GM18909 (cell line): ENCODE measurements at regions not wholly inside any gene's neighbourhood (a gene's known extent, or its start where the extent isn't known, plus 50 kb on each side); places are given as distances from the start of the nearest gene placed in this dataset.

Source experiments
- ATAC-seq: cut with Tn5 transposase; IDR thresholded peaks from one replicate; pipeline ENCODE4 v1.9.1; 2021; ENCODE audit warnings: mild to moderate bottlenecking; ENCODE audit not compliant: unreplicated experiment, poor library complexity

DNA sequence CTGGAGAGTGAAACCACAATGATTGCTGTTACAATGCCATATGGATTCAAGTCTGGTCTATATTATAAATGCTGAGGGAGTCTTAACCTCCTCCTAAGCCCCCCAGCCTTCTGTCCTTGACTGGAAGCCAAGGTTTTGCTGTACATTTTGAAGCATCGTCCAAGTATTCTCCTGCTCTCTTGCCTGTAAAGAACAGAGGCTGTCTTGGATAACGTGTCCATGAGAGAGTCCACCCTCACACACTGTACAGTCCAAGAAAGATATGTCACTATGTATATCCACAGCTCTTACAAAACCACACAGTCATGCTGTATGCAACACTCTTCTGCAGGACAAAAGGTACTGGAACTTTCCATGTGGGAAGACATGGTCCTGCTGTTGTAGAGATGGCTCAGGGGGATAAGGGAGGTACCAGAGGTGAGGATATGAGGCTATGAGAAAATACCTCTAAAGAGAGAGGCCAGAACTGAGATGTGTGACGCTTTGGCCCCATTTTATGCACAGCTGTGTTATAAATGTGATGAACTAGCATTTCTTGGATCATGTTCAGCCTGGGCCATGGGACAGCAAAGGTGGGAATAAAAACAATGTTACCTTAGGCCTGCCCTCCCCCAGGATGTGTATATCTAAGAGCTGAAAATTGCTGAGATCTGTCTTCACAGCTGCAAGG is 678.6 kb downstream of the IQCM start:
- no peak for ATAC-seq

DNA sequence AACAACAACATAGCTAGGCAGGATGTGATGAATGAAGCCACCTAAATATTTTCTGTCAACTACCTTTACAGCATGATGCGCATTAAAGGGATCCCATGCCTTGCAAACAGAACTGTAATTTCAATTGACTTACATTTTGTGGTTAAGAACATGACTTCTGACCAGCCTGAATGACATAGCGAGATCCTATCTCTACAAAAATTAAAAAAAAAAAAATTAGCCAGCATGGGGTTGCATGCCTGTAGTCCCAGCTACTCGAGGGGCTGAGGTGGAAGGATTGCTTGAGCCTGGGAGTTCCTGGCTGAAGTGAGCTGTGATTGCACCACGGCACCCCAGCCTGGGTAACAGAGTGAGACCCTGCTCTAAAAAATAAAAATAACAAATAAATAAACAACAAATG is 680.6 kb downstream of the IQCM start:
- ATAC-seq = no peak

DNA sequence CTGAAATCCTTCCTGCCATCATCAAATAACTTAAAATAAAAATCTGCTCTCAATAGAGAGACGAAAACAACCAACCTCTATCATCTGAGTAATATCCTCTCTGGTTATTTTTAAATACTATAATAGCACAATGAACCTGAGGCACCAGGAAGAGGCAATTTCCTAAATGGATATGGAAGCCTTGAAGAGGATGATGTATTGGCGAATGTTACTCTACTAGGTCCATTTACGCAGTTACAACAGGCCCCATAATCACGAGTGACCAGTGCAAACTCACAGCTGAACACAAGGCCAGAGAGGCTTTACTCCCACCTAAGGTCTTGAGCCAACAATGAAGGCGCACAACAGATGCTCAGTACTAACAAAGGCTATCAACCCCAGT is 678.8 kb upstream of the NR3C2 start:
- ATAC-seq = no peak

DNA sequence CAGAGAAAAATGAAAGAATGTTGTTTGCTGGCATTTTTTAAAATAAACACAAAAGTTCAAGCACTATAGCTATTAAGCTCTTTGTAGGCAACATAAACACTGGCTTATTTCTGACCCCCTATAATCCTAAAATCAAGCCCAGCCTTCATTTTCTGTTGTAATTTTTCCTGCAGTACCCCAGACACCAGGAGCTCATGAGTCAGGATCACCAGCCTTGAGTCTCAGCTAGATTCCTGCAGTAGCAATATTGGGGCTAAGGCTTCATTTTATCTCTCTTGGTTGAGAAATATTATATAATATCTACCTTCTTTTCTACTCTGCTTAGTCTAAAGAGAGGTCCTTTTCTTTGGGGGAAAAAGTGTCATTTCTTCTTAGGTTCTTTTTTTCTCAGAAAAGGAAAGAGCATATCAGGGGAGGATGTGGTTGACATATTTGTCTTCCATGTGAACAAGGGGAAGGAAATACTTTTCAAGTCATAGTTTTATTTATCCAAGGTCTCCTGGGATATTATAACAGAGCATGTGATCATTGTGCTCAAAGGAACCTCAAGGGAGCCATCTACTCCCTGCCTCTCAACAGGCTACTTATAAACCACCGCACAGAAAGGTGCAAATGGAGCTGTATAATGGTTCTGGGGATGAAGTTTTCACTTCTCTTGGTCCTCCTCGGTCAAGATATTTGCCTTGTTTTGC is 678.3 kb upstream of the NR3C2 start:
- ATAC-seq = no peak

DNA sequence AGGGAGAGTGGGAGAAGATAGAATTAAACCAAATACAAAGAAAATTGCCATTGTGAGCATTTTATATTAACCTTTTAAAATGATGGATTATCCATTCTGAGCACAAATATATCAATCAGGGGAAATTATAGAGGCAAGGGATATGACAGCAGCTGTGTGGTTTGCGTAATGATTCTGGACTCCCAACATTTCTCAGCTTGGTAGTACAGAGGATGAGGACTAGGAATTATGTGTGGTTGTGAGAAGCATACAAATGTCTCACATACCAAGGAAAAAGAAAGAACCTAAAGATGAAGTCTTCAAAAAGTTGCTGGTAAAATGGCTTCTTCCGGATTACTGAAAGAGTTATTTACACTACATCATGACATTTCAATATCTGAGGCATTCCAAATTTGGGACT is 674.6 kb upstream of the NR3C2 start:
- ATAC-seq = no peak

DNA sequence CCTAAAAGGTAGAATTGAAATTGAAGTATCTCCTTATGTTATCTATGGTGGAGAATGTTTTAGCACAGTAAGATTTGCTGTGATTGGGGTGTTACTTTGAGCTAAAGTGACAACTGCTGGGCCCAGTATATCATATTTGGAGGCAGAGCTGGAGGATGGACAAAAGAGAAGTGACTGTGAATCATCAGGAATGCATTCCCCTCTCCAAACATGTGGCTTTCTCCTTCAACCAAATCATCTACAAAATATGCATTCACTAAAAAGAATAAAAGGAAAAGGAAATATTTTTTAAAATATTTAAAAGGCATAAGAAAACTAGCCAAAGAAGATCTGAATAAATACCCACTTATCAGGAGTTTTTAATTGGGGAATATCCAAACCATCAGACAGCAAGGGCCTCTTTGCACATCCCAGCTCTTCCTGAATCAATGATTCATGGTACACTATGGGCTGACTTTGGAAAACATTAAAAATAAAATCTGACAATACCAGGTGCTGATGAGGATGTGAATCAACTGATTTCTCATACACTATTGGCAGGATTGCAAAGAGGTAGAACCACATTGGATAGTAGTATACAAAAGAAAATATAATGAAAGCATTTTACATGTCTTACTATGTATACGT is 671.7 kb upstream of the NR3C2 start:
- no peak for ATAC-seq

DNA sequence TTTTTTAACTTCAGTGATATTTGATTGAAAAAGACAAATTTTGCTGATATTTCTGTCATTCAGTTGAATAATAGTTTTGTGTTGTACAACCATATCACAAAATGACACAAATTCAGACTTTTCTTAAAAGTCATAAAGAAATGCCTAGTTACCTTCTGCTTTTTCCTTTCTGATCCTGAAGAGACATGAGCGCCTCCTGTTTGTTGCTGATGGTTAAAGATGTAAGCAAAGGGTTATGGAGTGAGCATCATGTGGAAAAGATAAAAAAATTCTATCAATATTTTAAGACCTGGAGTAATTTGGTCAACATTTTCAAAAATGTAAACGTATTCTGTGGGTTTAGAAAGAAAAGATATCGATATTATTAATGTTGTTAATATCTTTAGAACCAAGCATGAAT is 669.9 kb upstream of the NR3C2 start:
- no peak for ATAC-seq

DNA sequence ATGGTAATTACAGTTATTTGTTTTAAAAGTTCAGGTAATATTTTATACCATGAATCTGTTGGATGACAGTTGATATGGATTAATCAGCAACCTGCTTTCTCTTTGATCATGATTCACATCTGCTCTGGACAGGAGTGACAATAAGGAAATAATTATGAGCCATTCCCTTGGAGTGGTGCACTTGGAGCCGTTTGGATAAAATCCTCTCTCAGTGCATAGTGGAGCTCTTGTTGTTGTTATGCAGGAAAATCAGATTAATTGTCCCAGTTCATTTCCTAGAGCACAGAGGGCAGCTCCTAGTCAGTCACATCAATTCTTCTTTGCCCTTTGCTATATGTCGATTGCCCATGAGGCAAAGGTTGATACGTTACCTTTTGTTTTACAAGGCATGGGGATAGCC is 668.3 kb upstream of the NR3C2 start:
- no peak for ATAC-seq

DNA sequence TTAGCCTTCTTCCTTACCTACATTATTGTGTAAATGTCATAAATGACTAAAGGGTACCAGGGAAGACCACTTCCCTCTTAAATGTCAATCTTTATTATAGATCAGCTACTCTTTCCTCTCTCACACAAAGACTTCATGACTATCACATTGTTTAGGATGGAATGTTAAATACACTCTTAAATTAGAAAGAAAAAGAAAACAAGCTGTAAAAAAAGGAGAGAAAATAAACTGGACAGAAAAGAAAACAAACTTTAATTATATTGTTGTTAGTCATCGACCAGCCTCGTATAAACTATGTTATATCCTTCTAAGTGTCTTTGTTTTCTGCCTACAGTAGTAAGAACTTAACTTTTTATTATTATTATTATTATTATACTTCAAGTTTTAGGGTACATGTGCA is 666.4 kb upstream of the NR3C2 start:
- ATAC-seq = no peak

DNA sequence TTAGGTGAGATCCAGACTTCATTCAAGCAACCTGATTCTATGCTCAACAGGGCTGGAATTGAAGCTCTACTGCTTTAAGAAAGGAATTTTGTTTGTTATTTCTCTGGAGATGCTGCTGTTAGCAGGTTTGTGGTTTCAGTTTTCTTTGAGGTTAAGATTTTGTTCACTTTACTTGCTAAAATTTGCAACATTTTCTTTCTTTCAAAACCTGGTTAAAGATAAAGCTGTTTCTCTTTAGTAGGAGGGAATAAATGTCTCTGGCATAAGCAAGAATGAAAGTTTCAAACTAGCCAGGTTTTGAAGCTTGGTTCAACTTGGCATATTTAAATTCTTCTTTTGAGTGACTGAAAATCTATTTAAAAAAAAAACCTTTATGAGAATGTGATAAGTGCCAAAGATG is 660.6 kb upstream of the NR3C2 start:
- no peak for ATAC-seq

DNA sequence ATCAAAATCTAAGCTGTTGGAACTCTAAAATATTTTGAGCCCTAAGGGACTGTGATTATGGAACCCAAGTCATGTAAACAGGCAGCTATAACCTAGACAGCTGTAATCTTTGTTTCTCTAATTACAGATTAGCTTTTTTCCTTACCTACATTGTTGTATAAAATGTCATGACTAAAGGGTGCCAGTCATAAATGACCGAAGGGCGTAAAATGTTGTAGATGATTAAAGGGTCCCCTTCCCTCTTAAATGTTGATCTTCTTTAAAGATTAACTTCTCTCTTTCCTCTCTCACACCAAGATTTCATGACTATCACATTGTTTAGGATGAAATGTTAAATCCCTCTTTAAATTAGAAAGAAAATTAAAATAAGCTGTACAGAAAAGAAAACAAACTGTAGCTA is 659.4 kb upstream of the NR3C2 start:
- ATAC-seq = no peak

DNA sequence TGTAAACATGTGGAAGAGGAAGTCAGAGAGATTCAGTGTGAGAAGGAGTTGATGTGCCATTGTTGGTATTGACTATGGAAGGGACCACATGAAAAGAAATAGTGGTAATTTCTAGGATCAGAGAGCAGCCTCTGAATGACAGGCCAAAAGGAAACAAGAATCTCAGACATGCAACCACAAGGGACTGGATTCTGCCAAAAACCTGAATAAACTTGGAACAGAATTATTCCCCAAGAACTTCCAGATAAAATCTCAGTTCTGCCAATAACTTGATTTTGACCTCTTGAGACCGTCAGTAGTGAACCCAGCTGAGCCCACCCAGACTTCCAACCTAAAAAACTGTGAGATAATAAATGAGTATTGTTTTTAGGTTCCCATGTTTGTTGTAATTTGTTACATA is 653.6 kb upstream of the NR3C2 start:
- ATAC-seq = no peak

DNA sequence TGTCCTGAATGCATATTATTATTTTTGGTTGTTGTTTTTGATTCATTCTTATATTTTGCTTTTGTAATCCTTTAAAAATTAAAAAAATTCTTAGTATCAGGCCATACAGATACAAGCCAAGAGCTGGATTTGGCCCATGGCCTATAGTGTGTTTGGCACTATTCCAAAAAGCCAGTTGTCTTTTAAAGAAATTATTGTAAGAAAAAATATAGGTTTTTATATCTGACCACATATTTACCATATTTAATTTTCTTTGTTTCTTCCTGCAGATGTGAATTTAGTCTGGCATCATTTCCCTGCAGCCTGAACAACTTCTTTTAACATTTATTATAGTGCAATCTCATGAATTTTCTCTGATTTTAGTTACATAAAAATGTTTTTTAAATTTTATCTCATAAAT is 652.8 kb upstream of the NR3C2 start:
- no peak for ATAC-seq

DNA sequence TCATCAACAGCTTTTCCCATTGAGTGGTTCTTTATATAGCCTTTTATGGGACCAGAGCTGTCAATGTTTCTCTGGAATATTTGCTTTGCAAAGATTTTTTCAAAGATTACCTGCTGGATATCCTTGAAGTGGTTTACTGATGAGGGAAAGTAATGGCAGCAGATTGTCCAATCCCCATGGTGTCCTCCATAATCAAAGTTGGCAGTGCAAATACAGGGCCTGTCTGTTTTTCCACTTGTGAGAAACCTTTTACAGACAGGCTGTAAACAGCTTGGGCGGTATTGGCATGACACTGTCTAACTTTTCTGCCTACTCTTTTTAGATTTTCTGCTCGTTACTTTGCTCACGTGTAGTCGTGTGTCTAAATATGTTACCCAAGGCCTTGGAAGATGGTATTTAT is 641.9 kb upstream of the NR3C2 start:
- ATAC-seq = no peak

DNA sequence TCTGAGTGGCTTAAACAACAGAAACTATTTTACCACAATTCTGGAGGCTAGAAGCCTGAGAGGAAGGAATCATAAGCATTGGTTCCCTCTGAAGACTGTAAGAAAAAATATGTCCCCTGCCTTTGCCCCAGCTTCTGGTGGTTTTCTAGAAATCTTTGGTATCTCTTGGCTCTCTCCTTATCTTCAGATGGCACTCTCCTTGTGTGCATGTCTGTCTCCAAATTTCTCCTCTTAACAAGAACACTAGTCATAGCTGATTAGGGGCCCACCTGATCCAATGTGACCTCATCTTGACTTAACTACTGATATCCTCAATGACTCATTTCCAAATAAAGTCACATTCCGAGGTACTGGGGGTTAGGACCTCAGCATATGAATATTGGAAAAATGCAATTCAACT is 635.0 kb upstream of the NR3C2 start:
- no peak for ATAC-seq

DNA sequence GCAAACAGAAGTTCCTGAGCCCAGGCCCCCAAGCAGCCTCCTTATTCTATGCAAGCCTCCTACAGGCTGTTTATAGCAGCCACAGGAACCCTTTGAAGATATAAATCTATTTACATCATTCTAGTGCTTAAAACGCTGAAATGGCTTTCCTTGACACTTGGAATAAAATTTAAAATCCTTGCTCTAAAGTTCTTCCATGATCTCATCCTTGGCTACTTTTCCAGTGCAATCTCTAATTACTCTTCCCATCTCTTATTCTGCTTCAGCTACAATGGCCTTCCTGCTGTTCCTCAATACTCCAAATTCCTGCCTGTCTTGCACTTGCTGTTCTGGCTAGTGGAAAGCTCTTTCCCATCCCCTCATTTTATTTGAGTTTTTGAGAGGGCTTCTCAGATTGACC is 634.2 kb upstream of the NR3C2 start:
- no peak for ATAC-seq

DNA sequence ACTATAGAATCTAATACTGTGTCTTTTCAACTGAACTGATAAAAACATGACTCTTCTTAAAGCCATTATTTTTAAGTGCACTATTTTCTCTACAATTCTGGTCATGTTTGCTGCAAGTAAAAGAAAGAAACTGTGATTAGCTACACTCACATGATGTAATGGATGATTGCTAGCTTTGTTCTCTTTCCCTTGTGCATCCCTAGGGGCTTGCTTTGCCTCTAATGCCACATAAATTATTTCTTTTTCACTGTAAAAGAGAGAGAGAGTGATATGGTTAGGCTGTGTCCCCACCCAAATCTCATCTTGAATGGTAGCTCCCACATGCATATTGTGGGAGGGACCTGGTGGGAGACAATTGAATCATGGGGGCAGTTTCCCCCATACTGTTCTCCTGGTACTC is 630.2 kb upstream of the NR3C2 start:
- no peak for ATAC-seq

DNA sequence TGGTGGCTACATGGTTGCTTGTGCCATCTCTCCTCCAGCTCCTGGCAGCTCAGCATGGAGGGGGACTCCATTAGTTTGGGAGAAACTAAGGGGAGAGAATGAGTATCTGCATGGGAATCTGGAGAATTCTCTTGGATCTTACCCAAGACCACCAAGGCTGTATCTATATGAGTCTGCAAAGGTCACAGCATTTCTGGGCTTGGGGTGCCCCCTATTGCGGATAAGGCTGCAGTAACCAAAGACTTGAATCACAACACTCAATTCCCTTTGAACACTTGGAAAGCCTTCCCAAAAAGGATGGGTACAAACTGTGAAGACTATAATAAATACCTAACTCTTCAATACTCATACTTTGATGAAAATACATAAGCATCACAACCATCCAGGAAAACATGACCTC is 623.5 kb upstream of the NR3C2 start:
- ATAC-seq = no peak

DNA sequence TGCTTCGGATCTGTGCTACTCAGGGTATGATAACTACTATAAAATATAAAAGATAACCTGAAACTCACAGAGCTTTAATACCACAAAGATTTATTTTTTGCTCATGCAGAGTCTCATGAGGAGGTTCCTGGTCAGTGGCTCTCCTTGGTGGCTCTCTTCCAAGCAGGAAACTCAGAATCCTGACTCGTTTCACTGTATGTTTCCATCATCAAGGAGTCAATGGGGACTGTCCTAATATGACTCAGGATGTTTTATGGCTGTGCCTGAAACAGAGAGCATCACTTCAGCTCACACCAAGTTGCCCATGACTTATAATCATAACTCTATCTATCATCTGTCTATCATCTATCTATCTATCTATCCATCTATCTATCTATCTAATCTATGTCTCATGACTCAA is 620.8 kb upstream of the NR3C2 start:
- ATAC-seq = no peak

DNA sequence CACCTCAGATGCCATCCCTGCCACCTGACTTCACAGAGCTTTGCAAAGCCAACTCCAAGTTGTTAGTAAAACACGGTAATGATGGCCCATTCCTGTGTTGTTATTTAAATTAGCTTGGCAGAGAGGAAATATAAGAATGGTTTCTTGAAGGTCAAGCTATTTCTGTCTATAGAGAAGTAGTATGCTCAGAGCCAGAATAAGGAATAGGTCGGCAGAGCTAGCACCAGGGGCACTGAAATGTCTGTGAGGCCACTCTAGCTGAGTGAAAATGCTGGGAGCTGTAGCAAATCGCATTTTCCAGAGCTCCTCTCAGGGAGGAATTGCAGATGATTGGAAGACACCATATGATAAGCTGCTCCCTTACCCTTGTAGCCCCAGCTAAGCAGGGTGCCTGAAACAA is 615.4 kb upstream of the NR3C2 start:
- ATAC-seq = no peak

DNA sequence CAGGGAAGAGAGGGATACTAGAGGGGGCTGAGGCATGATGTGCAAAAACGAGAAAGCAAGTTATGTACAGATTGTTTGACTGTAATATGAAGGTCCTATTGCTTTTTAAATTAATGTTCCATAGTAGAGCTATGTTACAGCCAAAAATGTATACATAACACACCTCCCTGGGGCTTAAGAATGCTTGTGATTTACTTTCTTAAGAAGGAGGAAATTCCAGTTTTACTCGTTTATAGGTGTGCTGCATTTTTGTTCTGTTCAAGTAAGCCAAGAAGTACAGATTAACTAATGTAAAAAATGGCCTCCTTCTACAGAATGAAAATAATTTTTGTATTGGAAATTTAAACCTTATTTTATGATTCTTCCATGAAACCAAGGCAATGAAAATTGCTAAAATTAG is 614.4 kb upstream of the NR3C2 start:
- no peak for ATAC-seq

DNA sequence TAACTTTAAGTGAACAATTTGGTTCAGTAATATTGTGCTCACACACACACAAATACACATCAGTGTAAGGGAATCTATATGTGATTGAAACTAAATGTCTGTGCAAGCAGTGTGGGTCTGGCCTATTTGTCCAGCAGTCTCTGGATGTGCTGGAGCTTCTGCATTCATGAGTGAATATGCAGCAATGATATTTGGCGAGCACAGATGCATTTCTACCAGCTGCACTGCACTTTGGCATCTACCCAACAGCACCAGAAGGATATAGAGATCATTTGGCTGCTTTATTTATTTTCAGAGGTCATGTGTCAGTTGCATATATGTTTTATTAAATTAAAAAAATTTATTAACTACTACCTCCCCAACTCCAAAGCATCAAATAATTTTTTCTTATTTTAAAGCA is 613.4 kb upstream of the NR3C2 start:
- no peak for ATAC-seq
